Hepatocyte (in vitro differentiated cells): ENCODE measurements at regions not wholly inside any gene's neighbourhood (a gene's known extent, or its start where the extent isn't known, plus 50 kb on each side); places are given as distances from the start of the nearest gene placed in this dataset.
"Not testable (repeated sequence)": the region's sequence is repeated elsewhere in the genome, so short reads cannot be mapped to it uniquely, and the experiment has no call there.

Experiments
- DNase-seq: peaks from one replicate; pipeline ENCODE4 v3.0.0-alpha.2; 2016; ENCODE audit warnings: low spot score
- H2AFZ ChIP-seq: fragments of 200-600 bp; sonication (generic); 2 replicates; pipeline ENCODE4 v1.6.0; 2016; ENCODE audit warnings: antibody characterized with exemption, mild to moderate bottlenecking
- H3K27ac ChIP-seq: fragments of 200-600 bp; sonication (generic); 2 replicates; pipeline ENCODE4 v1.5.1; 2016; ENCODE audit warnings: mild to moderate bottlenecking
- H3K27me3 ChIP-seq: fragments of 200-600 bp; sonication (generic); 2 replicates; pipeline ENCODE4 v1.6.1; 2016
- H3K36me3 ChIP-seq: fragments of 200-600 bp; sonication (generic); replicated peaks from 2 replicates; pipeline ENCODE4 v1.5.1; 2016; ENCODE audit warnings: low read depth; ENCODE audit not compliant: insufficient read depth
- H3K4me1 ChIP-seq: fragments of 200-600 bp; sonication (generic); 2 replicates; pipeline ENCODE4 v1.5.1; 2016; ENCODE audit warnings: mild to moderate bottlenecking, moderate library complexity; ENCODE audit not compliant: insufficient read depth
- H3K4me2 ChIP-seq: fragments of 200-600 bp; sonication (generic); 2 replicates; pipeline ENCODE4 v1.6.0; 2016
- H3K4me3 ChIP-seq: fragments of 200-600 bp; sonication (generic); 2 replicates; pipeline ENCODE4 v1.5.1; 2016; ENCODE audit warnings: mild to moderate bottlenecking
- H3K79me2 ChIP-seq: fragments of 200-600 bp; sonication (generic); 2 replicates; pipeline ENCODE4 v1.6.0; 2017; ENCODE audit warnings: mild to moderate bottlenecking
- H3K9me2 ChIP-seq: fragments of 200-600 bp; sonication (generic); replicated peaks from 2 replicates; pipeline ENCODE4 v1.6.0; 2017; ENCODE audit warnings: mild to moderate bottlenecking; ENCODE audit not compliant: insufficient read depth
- H3K9me3 ChIP-seq: fragments of 200-600 bp; sonication (generic); 2 replicates; pipeline ENCODE4 v1.5.1; 2016; ENCODE audit warnings: low read depth, mild to moderate bottlenecking
- H4K20me1 ChIP-seq: fragments of 200-600 bp; sonication (generic); 2 replicates; pipeline ENCODE4 v1.6.0; 2016; ENCODE audit warnings: mild to moderate bottlenecking; ENCODE audit not compliant: insufficient read depth, poor library complexity, severe bottlenecking
- CTCF ChIP-seq: fragments of 200-600 bp; sonication (generic); IDR thresholded peaks from 2 replicates; pipeline ENCODE4 v1.5.1; 2016; ENCODE audit warnings: antibody characterized with exemption, mild to moderate bottlenecking; ENCODE audit not compliant: poor library complexity
- EZH2 ChIP-seq: fragments of 200-600 bp; sonication (generic); IDR thresholded peaks from 2 replicates; pipeline ENCODE4 v1.6.1; 2016; ENCODE audit warnings: antibody characterized with exemption, mild to moderate bottlenecking, borderline replicate concordance
- EZH2phosphoT487 ChIP-seq: fragments of 200-600 bp; sonication (generic); IDR thresholded peaks from one replicate; pipeline ENCODE4 v1.6.1; 2018; ENCODE audit warnings: antibody characterized with exemption, mild to moderate bottlenecking, low read depth, moderate library complexity; ENCODE audit not compliant: unreplicated experiment, severe bottlenecking
- WGBS: methylation state at CpG from one replicate; pipeline ENCODE4 v1.1.6; 2016; ENCODE audit warnings: low lambda C conversion rate; ENCODE audit errors: missing lambda C conversion rate; 5-methylcytosine and 5-hydroxymethylcytosine counted together

- no peaks in the 10 kb centered on the region for H3K9me2 ChIP-seq
- no peaks in the 10 kb centered on the region for H3K27me3 ChIP-seq
- H4K20me1 ChIP-seq, result no peaks in the 10 kb centered on the region
- H3K36me3 ChIP-seq, result no peaks in the 10 kb centered on the region
- H3K4me3 ChIP-seq, result no peak overlapping the region
- H3K27ac ChIP-seq, result no peak overlapping the region
- DNase-seq, result no peak
- no peak overlapping the region for H2AFZ ChIP-seq
- H3K9me3 ChIP-seq, result no peaks in the 10 kb centered on the region
- no peak overlapping the region for H3K4me2 ChIP-seq
- no peak for TF ChIP-seq EZH2phosphoT487
- TF ChIP-seq EZH2, result no peak
- no peak for TF ChIP-seq CTCF
- H3K4me1 ChIP-seq, result no peaks in the 10 kb centered on the region
- WGBS, result 79% methylated on average over 1 of the region's 1 CpG
- H3K79me2 ChIP-seq, result no peaks in the 10 kb centered on the region
Measured at GRCh38 chr12:67107235-67107634, 161.9 kb upstream of the CAND1 start.

- Histone ChIP-seq H3K4me2 (no peak overlapping the region), H4K20me1 (no peaks in the 10 kb centered on the region), H3K4me1 (no peaks in the 10 kb centered on the region), H3K27ac (no peak overlapping the region), H2AFZ (no peak overlapping the region), H3K79me2 (no peaks in the 10 kb centered on the region), H3K27me3 (no peaks in the 10 kb centered on the region), H3K4me3 (no peak overlapping the region), H3K36me3 (no peaks in the 10 kb centered on the region), H3K9me3 (no peaks in the 10 kb centered on the region), H3K9me2 (no peaks in the 10 kb centered on the region)
- no peak for TF ChIP-seq CTCF
- WGBS, result 82% methylated on average over 1 of the region's 1 CpG
- DNase-seq, result no peak
Measured at GRCh38 chr12:67107751-67108269, 161.3 kb upstream of the CAND1 start.

GRCh38 chr12:67110345-67110744, 158.8 kb upstream of the CAND1 start:
- H3K9me2 ChIP-seq, H3K9me3 ChIP-seq, H3K27ac ChIP-seq, H2AFZ ChIP-seq, H4K20me1 ChIP-seq, H3K4me2 ChIP-seq, DNase-seq, H3K36me3 ChIP-seq, H3K27me3 ChIP-seq, H3K79me2 ChIP-seq, H3K4me1 ChIP-seq, H3K4me3 ChIP-seq: not testable (repeated sequence)
- 100% methylated on average over 2 of the region's 2 CpGs for WGBS

GRCh38 chr12:67111182-67111581, 158.0 kb upstream of the CAND1 start:
- Histone ChIP-seq H3K4me2 (no peak overlapping the region), H3K9me2 (no peaks in the 10 kb centered on the region), H3K36me3 (no peaks in the 10 kb centered on the region), H3K27me3 (no peaks in the 10 kb centered on the region), H3K4me3 (no peak overlapping the region), H3K4me1 (no peaks in the 10 kb centered on the region), H2AFZ (no peak overlapping the region), H3K79me2 (no peaks in the 10 kb centered on the region), H4K20me1 (no peaks in the 10 kb centered on the region), H3K9me3 (no peaks in the 10 kb centered on the region), H3K27ac (no peak overlapping the region)
- no peak for DNase-seq
- WGBS, result 70% methylated on average over 4 of the region's 4 CpGs
- TF ChIP-seq CTCF (no peak), EZH2 (no peak), EZH2phosphoT487 (no peak)
